A549 (cell line): ENCODE measurements at regions not wholly inside any gene's neighbourhood (a gene's known extent, or its start where the extent isn't known, plus 50 kb on each side); places are given as distances from the start of the nearest gene placed in this dataset.

Source experiments
- CEBPB ChIP-seq, 2 experiments: fragments of >200 bp in 1 of 2; sonication (Bioruptor Twin) in 1 of 2; formaldehyde crosslinking in 1 of 2; IDR thresholded peaks; 2 replicates each; pipeline ENCODE4 v1.6.1; 2012 to 2016
- CHD2 ChIP-seq: fragments of 150-350 bp; IDR thresholded peaks from 2 replicates; pipeline ENCODE4 v1.6.1; 2014; ENCODE audit warnings: low read length; ENCODE audit not compliant: partially characterized antibody
- EHMT2 ChIP-seq: fragments of 200-600 bp; sonication (generic); IDR thresholded peaks from 2 replicates; pipeline ENCODE4 v1.6.1; 2016; ENCODE audit warnings: antibody characterized with exemption, low read depth, mild to moderate bottlenecking, moderate library complexity
- HDAC2 ChIP-seq: fragments of 200-600 bp; sonication (generic); IDR thresholded peaks from 2 replicates; pipeline ENCODE4 v1.6.1; 2016
- POLR2A ChIP-seq: IDR thresholded peaks from 2 replicates; pipeline ENCODE4 v1.6.1; 2012; ENCODE audit warnings: mild to moderate bottlenecking, low read length
- RCOR1 ChIP-seq: fragments of 150-350 bp; IDR thresholded peaks from 2 replicates; pipeline ENCODE4 v1.6.1; 2014; ENCODE audit warnings: antibody characterized with exemption, low read length, low read depth
- ZC3H11A ChIP-seq: fragments of 450-650 bp; IDR thresholded peaks from 2 replicates; pipeline ENCODE4 v1.6.1; 2014; ENCODE audit warnings: antibody characterized with exemption, mild to moderate bottlenecking
- TF ChIP-seq, protein P1 (sequence below): fragments of >200 bp; sonication (Bioruptor Twin); formaldehyde crosslinking; IDR thresholded peaks from 3 replicates; pipeline ENCODE4 v1.5.1; 2016
- TF ChIP-seq, protein P2 (sequence below): IDR thresholded peaks from 2 replicates; pipeline ENCODE4 v1.6.1; 2012
- TF ChIP-seq, protein P3 (sequence below): fragments of >200 bp; sonication (Bioruptor Twin); formaldehyde crosslinking; IDR thresholded peaks from 3 replicates; pipeline ENCODE4 v1.6.1; 2016

DNA sequence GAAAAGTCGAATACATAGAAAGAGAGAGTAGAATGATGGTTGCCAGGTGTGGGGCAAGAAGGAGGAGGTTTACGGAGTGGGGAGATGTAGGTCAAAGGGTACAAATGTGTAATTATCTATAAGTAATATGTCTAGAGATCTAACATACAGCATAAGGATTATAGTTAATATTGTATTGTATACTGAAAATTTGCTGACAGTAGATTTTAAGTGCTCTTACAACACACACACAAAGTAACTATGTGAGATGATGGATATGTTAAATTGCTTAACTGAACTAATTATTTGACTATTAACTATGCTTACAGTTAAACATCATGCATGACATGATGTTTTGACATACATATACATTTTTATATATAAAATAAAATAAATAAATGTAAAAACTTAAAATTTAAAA lies 192.7 kb downstream of the ZIC4 start:
- TF ChIP-seq CEBPB (IDR thresholded peaks at IDR 0.05) (no peak), POLR2A (no peak), CHD2 (no peak), EHMT2 (no peak), HDAC2 (no peak), RCOR1 (no peak), ZC3H11A (no peak)
- TF ChIP-seq, protein P1, sequence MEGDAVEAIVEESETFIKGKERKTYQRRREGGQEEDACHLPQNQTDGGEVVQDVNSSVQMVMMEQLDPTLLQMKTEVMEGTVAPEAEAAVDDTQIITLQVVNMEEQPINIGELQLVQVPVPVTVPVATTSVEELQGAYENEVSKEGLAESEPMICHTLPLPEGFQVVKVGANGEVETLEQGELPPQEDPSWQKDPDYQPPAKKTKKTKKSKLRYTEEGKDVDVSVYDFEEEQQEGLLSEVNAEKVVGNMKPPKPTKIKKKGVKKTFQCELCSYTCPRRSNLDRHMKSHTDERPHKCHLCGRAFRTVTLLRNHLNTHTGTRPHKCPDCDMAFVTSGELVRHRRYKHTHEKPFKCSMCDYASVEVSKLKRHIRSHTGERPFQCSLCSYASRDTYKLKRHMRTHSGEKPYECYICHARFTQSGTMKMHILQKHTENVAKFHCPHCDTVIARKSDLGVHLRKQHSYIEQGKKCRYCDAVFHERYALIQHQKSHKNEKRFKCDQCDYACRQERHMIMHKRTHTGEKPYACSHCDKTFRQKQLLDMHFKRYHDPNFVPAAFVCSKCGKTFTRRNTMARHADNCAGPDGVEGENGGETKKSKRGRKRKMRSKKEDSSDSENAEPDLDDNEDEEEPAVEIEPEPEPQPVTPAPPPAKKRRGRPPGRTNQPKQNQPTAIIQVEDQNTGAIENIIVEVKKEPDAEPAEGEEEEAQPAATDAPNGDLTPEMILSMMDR: no peak
- TF ChIP-seq, protein P2, sequence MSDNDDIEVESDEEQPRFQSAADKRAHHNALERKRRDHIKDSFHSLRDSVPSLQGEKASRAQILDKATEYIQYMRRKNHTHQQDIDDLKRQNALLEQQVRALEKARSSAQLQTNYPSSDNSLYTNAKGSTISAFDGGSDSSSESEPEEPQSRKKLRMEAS: no peak
- TF ChIP-seq, protein P3, sequence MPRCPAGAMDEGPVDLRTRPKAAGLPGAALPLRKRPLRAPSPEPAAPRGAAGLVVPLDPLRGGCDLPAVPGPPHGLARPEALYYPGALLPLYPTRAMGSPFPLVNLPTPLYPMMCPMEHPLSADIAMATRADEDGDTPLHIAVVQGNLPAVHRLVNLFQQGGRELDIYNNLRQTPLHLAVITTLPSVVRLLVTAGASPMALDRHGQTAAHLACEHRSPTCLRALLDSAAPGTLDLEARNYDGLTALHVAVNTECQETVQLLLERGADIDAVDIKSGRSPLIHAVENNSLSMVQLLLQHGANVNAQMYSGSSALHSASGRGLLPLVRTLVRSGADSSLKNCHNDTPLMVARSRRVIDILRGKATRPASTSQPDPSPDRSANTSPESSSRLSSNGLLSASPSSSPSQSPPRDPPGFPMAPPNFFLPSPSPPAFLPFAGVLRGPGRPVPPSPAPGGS: no peak
